WTC11 (cell line): ENCODE measurements at regions not wholly inside any gene's neighbourhood (a gene's known extent, or its start where the extent isn't known, plus 50 kb on each side); places are given as distances from the start of the nearest gene placed in this dataset.

ENCODE experiments used
- ATAC-seq: fragments of 200-7000 bp; cut with Tn5 transposase; 2 replicates; pipeline ENCODE4 v1.10.0; 2021; ENCODE audit warnings: mild to moderate bottlenecking, moderate library complexity
- CTCF ChIA-PET: fragments of 300-600 bp; sonication (Branson Sonifier 250); formaldehyde crosslinking; loops from one replicate; lab custom pipeline; 2021; ENCODE audit warnings: antibody characterized with exemption; lab: Charles Lee
- POLR2A ChIA-PET: fragments of 350-600 bp; sonication (Branson Sonifier 250); formaldehyde crosslinking; loops from one replicate; lab custom pipeline; 2021; ENCODE audit warnings: antibody characterized with exemption; lab: Charles Lee
- DNase-seq: peaks from one replicate; pipeline ENCODE4 v3.0.0; 2021; ENCODE audit warnings: low spot score
- H3K27ac Mint-ChIP-seq: 2 replicates; pipeline ENCODE4 v1.8.0; 2021; ENCODE audit warnings: mixed read lengths
- H3K27me3 Mint-ChIP-seq: 2 replicates; pipeline ENCODE4 v1.8.0; 2021; ENCODE audit warnings: low read depth, mild to moderate bottlenecking, moderate library complexity, mixed read lengths
- H3K36me3 Mint-ChIP-seq: 2 replicates; pipeline ENCODE4 v1.8.0; 2021; ENCODE audit warnings: mixed read lengths
- H3K4me1 Mint-ChIP-seq: 2 replicates; pipeline ENCODE4 v1.8.0; 2022; ENCODE audit warnings: mixed read lengths
- H3K4me3 Mint-ChIP-seq: 2 replicates; pipeline ENCODE4 v1.8.0; 2021; ENCODE audit warnings: mild to moderate bottlenecking, moderate library complexity, mixed read lengths
- H3K9me3 Mint-ChIP-seq: 2 replicates; pipeline ENCODE4 v1.8.0; 2021; ENCODE audit warnings: mixed read lengths
- ATF1 ChIP-seq: sonication (generic); formaldehyde crosslinking; IDR thresholded peaks from 2 replicates; pipeline ENCODE4 v1.8.1; 2023; ENCODE audit warnings: mild to moderate bottlenecking, moderate library complexity, missing genetic modification reagents
- CDX4 ChIP-seq: fragments of 250-450 bp; sonication (Bioruptor Pico); IDR thresholded peaks from 2 replicates; pipeline ENCODE4 v1.9.0; 2021; ENCODE audit warnings: moderate library complexity, mild to moderate bottlenecking, inconsistent platforms, borderline replicate concordance
- ESRRA ChIP-seq: sonication (generic); formaldehyde crosslinking; IDR thresholded peaks from 2 replicates; pipeline ENCODE4 v1.8.1; 2022; ENCODE audit warnings: mild to moderate bottlenecking, missing genetic modification reagents, borderline replicate concordance
- GRHL2 ChIP-seq: fragments of 250-450 bp; sonication (Bioruptor Pico); IDR thresholded peaks from 2 replicates; pipeline ENCODE4 v1.8.0; 2022; ENCODE audit warnings: mild to moderate bottlenecking, moderate library complexity; ENCODE audit not compliant: insufficient replicate concordance, severe bottlenecking
- HMGA2 ChIP-seq: fragments of 250-450 bp; sonication (Bioruptor Pico); IDR thresholded peaks from 2 replicates; pipeline ENCODE4 v1.4.0; 2021; ENCODE audit warnings: mild to moderate bottlenecking, moderate library complexity
- JUN ChIP-seq: sonication (generic); formaldehyde crosslinking; IDR thresholded peaks from 2 replicates; pipeline ENCODE4 v1.8.0; 2023; ENCODE audit warnings: mild to moderate bottlenecking, missing genetic modification reagents
- MXD4 ChIP-seq: fragments of 250-450 bp; sonication (Bioruptor Pico); IDR thresholded peaks from 2 replicates; pipeline ENCODE4 v1.8.0; 2021; ENCODE audit warnings: mild to moderate bottlenecking, moderate library complexity, borderline replicate concordance
- NR3C1 ChIP-seq: sonication (generic); formaldehyde crosslinking; conservative IDR thresholded peaks from 2 replicates; pipeline ENCODE4 v1.8.1; 2023; ENCODE audit warnings: low read depth, mild to moderate bottlenecking, missing genetic modification reagents
- SP1 ChIP-seq: sonication (generic); formaldehyde crosslinking; conservative IDR thresholded peaks from 2 replicates; pipeline ENCODE4 v1.8.1; 2022; ENCODE audit warnings: missing genetic modification reagents
- TCF7 ChIP-seq: sonication (generic); formaldehyde crosslinking; IDR thresholded peaks from 2 replicates; pipeline ENCODE4 v1.8.0; 2022; ENCODE audit warnings: mild to moderate bottlenecking, low read depth, missing genetic modification reagents, moderate library complexity
- USF1 ChIP-seq: sonication (generic); formaldehyde crosslinking; IDR thresholded peaks from 2 replicates; pipeline ENCODE4 v1.8.0; 2022; ENCODE audit warnings: mild to moderate bottlenecking, missing genetic modification reagents
- USF2 ChIP-seq: sonication (generic); formaldehyde crosslinking; IDR thresholded peaks from 2 replicates; pipeline ENCODE4 v1.8.1; 2023; ENCODE audit warnings: mild to moderate bottlenecking, missing genetic modification reagents, moderate library complexity
- ZBTB21 ChIP-seq: sonication (generic); formaldehyde crosslinking; IDR thresholded peaks from 2 replicates; pipeline ENCODE4 v1.8.1; 2023; ENCODE audit warnings: mild to moderate bottlenecking, missing genetic modification reagents, borderline replicate concordance
- ZMAT4 ChIP-seq: fragments of 250-450 bp; sonication (Bioruptor Pico); IDR thresholded peaks from 2 replicates; pipeline ENCODE4 v1.9.0; 2021; ENCODE audit warnings: mild to moderate bottlenecking
- ZNF121 ChIP-seq: sonication (generic); formaldehyde crosslinking; IDR thresholded peaks from 2 replicates; pipeline ENCODE4 v1.8.0; 2023; ENCODE audit warnings: missing genetic modification reagents
- ZNF317 ChIP-seq: sonication (generic); formaldehyde crosslinking; IDR thresholded peaks from 2 replicates; pipeline ENCODE4 v1.8.1; 2023; ENCODE audit warnings: low read depth, mild to moderate bottlenecking, moderate library complexity, missing genetic modification reagents, borderline replicate concordance
- TF ChIP-seq, protein P1 (sequence below): sonication (generic); formaldehyde crosslinking; IDR thresholded peaks from 2 replicates; pipeline ENCODE4 v1.8.0; 2023; ENCODE audit warnings: missing genetic modification reagents, mild to moderate bottlenecking, borderline replicate concordance
- TF ChIP-seq, protein P2 (sequence below): sonication (generic); formaldehyde crosslinking; IDR thresholded peaks from 2 replicates; pipeline ENCODE4 v1.8.0; 2022; ENCODE audit warnings: mild to moderate bottlenecking, missing genetic modification reagents
- TF ChIP-seq, protein P3 (sequence below): sonication (generic); formaldehyde crosslinking; IDR thresholded peaks from 2 replicates; pipeline ENCODE4 v1.8.0; 2023; ENCODE audit warnings: missing genetic modification reagents

- TF ChIP-seq ESRRA, result no peak
- no peak for TF ChIP-seq CDX4 (CRISPR knock-in tag)
- TF ChIP-seq ZMAT4 (CRISPR knock-in tag), result no peak
- no peak for TF ChIP-seq USF1 (CRISPR knock-in tag)
- no peak for TF ChIP-seq MXD4 (CRISPR knock-in tag)
- TF ChIP-seq, protein P1, sequence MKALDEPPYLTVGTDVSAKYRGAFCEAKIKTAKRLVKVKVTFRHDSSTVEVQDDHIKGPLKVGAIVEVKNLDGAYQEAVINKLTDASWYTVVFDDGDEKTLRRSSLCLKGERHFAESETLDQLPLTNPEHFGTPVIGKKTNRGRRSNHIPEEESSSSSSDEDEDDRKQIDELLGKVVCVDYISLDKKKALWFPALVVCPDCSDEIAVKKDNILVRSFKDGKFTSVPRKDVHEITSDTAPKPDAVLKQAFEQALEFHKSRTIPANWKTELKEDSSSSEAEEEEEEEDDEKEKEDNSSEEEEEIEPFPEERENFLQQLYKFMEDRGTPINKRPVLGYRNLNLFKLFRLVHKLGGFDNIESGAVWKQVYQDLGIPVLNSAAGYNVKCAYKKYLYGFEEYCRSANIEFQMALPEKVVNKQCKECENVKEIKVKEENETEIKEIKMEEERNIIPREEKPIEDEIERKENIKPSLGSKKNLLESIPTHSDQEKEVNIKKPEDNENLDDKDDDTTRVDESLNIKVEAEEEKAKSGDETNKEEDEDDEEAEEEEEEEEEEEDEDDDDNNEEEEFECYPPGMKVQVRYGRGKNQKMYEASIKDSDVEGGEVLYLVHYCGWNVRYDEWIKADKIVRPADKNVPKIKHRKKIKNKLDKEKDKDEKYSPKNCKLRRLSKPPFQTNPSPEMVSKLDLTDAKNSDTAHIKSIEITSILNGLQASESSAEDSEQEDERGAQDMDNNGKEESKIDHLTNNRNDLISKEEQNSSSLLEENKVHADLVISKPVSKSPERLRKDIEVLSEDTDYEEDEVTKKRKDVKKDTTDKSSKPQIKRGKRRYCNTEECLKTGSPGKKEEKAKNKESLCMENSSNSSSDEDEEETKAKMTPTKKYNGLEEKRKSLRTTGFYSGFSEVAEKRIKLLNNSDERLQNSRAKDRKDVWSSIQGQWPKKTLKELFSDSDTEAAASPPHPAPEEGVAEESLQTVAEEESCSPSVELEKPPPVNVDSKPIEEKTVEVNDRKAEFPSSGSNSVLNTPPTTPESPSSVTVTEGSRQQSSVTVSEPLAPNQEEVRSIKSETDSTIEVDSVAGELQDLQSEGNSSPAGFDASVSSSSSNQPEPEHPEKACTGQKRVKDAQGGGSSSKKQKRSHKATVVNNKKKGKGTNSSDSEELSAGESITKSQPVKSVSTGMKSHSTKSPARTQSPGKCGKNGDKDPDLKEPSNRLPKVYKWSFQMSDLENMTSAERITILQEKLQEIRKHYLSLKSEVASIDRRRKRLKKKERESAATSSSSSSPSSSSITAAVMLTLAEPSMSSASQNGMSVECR (CRISPR knock-in tag), result no peak
- TF ChIP-seq GRHL2 (CRISPR knock-in tag), result no peak
- no peak for TF ChIP-seq NR3C1
- no peak for TF ChIP-seq USF2 (CRISPR knock-in tag)
- TF ChIP-seq ZNF121 (CRISPR knock-in tag), result no peak
- TF ChIP-seq, all 79 proteins: peak for 0
Observed at GRCh38 chrX:45735571-45735970, 534.9 kb upstream of the DIPK2B start (continued).

DNA sequence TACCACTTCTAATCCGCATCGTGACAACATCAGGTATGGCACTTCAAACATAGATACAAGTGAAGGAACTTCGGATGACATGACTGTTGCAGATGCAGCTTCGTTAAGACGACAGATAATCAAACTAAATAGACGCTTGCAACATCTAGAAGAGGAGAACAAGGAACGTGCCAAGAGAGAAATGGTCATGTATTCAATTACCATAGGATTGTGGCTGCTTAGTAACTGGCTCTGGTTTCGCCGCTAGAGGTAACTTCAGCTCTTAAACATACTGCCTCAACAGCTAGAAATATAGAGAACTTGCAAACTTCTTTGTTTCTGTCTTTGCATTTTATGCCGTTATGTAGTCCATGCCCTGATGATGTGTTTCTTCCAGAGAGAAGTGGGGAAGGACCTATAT, 530.8 kb upstream of the DIPK2B start:
- DNase-seq (no peak), ATAC-seq (no peak)
- POLR2A ChIA-PET, result no interaction called here
- peaks cover 8% of the 10 kb centered on the region for H3K9me3 Mint-ChIP-seq
- peaks cover 10% of the 10 kb centered on the region for H3K4me1 Mint-ChIP-seq
- no peak overlapping the region for H3K27ac Mint-ChIP-seq
- CTCF ChIA-PET, result no interaction called here
- H3K4me3 Mint-ChIP-seq, result no peak overlapping the region
- no peaks in the 10 kb centered on the region for H3K27me3 Mint-ChIP-seq
- peaks cover 2% of the 10 kb centered on the region; the same call in 1 of the 2 replicates for H3K36me3 Mint-ChIP-seq
- no peak for TF ChIP-seq GRHL2 (CRISPR knock-in tag)
- TF ChIP-seq, protein P1 (CRISPR knock-in tag), result no peak
- no peak for TF ChIP-seq HMGA2
- TF ChIP-seq ZNF317 (CRISPR knock-in tag), result no peak
- TF ChIP-seq JUN (CRISPR knock-in tag), result no peak
- TF ChIP-seq, protein P2, sequence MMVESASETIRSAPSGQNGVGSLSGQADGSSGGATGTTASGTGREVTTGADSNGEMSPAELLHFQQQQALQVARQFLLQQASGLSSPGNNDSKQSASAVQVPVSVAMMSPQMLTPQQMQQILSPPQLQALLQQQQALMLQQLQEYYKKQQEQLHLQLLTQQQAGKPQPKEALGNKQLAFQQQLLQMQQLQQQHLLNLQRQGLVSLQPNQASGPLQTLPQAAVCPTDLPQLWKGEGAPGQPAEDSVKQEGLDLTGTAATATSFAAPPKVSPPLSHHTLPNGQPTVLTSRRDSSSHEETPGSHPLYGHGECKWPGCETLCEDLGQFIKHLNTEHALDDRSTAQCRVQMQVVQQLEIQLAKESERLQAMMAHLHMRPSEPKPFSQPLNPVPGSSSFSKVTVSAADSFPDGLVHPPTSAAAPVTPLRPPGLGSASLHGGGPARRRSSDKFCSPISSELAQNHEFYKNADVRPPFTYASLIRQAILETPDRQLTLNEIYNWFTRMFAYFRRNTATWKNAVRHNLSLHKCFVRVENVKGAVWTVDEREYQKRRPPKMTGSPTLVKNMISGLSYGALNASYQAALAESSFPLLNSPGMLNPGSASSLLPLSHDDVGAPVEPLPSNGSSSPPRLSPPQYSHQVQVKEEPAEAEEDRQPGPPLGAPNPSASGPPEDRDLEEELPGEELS, result no peak
- no peak for TF ChIP-seq TCF7 (CRISPR knock-in tag)
- TF ChIP-seq, protein P3, sequence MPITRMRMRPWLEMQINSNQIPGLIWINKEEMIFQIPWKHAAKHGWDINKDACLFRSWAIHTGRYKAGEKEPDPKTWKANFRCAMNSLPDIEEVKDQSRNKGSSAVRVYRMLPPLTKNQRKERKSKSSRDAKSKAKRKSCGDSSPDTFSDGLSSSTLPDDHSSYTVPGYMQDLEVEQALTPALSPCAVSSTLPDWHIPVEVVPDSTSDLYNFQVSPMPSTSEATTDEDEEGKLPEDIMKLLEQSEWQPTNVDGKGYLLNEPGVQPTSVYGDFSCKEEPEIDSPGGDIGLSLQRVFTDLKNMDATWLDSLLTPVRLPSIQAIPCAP (CRISPR knock-in tag), result no peak
- TF ChIP-seq SP1, result no peak
- TF ChIP-seq ZBTB21 (CRISPR knock-in tag), result no peak
- TF ChIP-seq ATF1, result no peak
